Inferior parietal cortex (tissue), 1 donor: ENCODE measurements at regions not wholly inside any gene's neighbourhood (a gene's known extent, or its start where the extent isn't known, plus 50 kb on each side); places are given as distances from the start of the nearest gene placed in this dataset.
A peak's percentile ranks its signal among the peaks of the same experiment; 100 is the strongest.
"Not testable (repeated sequence)": the region's sequence is repeated elsewhere in the genome, so short reads cannot be mapped to it uniquely, and the experiment has no call there.

Source experiments
- DNase-seq: peaks from one replicate; pipeline ENCODE4 v3.0.0-alpha.2; 2016; ENCODE audit errors: extremely low spot score

DNA sequence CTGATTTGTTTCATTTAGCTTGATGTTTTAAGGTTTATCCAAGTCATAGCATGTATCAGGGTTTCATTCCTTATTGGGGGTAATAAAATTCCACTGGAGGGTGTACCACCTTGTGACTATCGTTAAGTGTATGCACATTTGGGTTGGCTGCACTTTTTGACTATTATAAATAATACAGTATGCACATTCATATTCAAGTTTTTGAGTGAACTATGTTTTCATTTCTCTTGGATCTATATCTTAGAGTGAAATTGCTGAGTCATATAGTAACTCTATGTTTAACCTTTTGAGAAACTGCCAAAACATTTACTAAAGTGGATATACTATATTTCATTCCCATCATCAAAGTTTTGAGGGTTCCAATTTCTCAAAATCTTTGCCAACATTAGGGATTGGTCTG, 952.7 kb downstream of the TDRD15 start:
- no peak for DNase-seq

DNA sequence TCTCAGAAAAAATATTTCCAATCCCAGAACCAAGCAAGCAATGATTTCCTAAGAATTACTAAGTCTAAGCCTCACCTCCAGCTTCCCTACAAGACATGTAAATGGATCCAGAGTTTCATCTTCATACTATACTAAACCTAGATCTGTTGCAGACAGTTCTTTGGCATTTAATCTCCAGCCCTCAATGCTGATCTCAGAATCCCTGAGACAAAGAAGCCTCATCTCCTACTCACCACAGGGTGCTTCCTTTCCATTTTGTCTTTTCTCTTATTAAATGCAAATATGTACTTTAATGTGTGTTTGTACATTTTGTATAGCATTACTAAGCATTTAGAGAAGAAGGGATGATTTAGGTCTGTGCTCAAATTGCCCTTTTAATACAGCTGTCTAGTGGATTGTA, 954.9 kb downstream of the TDRD15 start:
- DNase-seq, result no peak

DNA sequence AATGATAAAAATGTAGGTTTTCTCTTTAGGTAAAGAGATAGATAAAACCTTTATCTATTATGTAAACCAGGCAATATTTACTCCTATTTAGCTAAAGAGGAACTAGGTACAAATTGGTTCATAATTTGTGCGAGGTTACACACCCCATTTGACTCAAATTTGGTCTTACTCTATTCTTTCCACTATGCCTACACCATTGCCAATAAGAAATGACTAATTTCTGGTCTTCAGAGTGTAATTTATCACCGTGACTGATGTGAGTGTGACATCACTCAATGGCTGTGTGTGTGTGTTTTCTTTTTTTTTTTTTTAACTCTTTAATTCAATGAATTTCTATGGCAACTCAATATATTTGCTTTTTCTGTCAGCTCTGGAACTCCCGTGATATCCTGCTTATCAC, 955.8 kb downstream of the TDRD15 start:
- no peak for DNase-seq

DNA sequence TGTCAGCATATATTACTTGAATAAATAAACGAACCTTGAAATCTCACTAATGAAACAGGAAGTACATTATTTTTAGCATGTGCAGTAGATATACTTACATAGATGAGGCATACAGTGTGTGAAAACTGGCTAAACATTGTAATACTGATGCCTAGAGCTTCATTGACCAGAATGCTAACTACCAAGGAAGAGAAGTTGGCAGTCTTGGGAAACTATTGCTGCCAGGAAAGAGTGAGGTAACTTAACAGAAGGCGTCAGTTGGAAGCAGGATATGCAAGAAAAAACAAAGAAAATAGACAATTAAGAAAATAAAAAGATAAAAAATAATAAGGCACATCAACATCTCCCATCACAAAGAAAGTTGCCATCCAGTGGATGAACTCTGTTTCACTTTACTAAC, 963.0 kb downstream of the TDRD15 start:
- peak; percentile 29 for DNase-seq

DNA sequence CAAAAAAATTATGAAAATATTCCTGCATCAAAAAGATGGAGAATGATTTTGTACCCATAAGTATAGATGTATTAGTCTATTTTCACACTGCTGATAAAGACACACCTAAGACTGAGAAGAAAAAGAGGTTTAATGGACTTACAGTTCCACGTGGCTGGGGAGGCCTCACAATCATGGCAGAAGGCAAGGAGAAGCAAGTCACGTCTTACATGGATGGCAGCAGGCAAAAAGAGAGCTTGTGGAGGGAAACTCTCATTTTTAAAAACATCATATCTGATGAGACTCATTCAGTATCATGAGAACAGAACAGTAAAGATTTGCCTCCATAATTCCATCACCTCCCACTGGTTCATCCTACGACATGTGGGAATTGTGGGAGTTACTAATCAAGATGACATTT, 979.8 kb downstream of the TDRD15 start:
- not testable (repeated sequence) for DNase-seq

DNA sequence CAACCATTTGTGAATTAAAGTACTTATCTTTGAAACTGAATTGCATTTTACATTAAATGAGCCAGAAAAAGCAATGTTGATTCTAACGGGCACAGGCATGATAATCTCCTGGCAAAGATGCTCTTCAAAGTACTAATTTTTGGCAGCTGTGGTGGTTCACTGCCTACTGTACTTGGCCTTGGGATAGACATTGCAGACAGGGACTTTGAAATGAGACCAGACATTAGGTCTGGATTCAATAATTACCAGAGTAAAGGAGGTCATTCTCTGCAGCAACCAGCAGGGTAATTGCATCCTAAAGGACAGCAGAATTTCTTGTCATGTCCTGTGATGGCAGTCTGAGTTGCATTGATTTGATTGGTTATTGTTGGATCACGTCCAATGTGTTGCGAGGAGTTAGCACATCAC, 986.5 kb downstream of the TDRD15 start:
- no peak for DNase-seq

DNA sequence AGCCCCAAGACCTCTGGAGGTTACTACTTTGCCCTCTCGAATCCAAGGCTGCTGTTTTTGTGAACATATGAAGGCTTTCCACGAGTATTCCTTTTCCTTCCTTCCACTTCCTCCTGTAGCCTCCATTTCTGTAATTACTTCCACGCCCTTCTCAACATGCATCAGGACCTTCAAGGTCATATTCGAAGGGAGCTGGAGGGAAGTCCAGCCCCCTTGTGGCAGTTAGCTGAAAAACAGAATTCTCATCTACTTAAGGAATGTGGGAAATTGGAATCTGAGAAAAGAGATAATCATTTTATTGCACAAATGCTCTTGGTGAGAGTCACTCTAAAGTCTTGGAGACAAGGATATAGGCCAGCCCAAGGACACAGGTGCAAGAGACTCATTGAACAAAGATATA, 1000.2 kb downstream of the TDRD15 start:
- DNase-seq, result no peak

DNA sequence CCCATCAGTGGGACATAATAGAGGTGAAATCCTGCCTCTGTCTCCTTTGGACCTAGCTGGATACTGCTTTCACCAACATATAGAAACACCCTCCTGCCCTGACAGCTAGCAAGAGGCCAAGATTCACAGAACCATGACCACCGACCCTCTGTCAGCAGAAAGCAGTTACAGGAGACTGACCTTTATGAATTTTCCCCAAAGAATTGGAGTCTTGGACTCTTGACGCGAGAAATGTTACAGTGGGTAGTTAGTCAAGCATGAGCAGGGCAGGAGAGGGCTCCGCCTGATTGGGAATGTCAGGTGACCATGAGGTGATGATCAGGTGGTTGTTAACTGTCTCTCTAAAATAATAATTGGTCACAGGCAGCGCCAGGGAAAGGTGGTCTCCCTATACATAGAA, 1002.3 kb downstream of the TDRD15 start:
- no peak for DNase-seq

DNA sequence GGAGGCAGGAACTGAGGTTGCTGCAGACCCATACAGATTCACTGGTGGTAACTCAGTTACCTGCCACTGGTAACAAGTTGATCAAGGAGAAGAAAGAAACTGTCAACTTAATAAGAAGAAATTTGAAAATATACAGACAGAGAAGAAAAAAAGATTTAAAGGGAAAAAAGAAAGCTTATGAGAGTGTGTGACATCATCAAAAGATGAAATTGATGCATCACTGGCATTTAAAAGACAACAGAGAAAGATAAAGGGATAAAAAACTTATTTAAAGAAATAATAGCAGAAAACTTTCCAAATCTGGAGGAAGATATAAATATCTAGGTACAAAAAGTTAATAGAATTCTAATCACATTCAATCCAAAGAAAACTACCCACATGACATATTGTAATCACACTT, 1003.2 kb downstream of the TDRD15 start:
- no peak for DNase-seq

DNA sequence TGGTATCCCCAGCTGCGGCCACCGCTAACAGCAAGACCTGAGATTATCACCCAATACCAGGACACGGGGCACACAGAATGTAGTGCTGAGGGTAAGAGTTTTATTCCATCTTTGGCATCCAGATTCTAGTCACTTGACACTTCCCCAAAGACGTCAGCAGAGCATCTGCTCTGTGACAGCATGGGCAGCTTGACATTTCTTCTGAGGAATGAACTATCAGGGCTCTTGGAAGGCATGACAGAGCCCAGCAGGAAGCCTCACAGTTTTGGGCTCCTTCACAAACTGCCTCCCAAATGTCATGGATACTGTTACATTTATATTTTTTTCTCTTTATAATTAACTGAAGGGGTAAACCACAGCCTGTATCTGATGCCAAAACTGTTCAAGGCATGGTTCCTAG, 1010.7 kb downstream of the TDRD15 start:
- DNase-seq, result no peak

DNA sequence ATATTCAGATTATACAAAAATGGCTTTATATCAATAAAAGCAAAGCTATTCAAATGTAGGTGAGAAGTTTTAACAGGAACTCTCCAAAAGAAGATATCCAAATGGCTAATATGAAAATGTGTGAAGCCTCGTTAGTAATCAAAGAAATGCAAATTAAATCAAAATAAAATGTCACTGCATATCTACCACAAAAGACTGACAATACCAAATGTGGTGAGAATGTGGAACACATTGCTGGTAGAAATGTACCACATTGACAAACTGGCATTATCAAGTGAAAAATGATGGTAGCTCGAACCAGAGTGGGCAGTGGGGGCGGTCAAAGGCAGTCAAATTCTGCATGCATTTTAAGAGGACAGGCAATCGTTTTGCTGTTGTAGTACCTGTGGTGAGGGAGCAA, 1012.7 kb downstream of the TDRD15 start:
- DNase-seq, result no peak

DNA sequence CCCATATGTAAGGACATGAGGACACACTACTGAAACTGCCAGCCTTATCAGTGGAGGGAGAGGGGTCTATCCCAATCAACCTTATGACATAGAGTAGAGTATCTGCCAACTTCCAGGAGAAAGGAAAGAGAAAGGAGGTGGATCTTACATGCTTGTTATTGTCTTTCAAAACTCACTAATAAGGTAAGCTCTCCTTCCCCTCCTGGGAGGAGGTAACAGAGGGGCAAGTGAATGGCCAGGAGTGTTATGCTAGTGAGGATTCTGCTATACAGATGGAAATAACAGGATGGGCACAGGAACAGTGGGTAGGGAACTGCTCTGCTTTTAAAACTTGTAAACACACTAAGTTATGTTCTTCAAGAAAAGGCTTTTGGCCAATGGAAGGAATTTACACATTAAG, 1020.1 kb downstream of the TDRD15 start:
- no peak for DNase-seq

DNA sequence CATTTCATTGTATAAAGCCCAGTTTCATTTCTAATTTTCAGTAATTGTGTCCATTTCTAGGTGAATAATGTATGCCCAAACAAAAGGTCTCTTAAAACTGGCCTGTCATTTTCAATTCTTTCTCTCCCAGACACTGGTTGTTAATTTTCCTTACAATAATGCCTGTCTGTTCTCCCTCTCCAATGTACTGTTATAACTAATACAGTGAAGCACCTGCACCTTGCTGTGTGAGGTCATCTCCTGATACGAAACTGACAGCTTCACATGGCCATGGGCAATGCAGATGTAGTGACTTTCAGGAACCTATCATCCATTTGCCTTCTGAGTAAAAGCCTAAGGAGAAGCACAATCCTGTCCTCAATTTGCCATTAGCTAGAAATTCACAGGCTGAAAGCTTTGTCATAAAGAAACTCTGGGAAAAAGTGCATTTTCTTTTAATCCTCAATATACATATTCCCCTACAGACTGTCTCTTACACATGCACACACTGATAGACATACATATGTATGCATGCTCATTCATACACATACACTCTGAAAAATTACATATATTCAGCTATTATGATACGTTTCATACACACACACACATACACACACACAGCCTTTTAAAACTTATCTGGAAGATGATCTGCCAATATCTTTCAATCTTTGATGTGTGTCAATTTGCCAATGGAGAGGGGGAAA, 1030.3 kb downstream of the TDRD15 start:
- no peak for DNase-seq

DNA sequence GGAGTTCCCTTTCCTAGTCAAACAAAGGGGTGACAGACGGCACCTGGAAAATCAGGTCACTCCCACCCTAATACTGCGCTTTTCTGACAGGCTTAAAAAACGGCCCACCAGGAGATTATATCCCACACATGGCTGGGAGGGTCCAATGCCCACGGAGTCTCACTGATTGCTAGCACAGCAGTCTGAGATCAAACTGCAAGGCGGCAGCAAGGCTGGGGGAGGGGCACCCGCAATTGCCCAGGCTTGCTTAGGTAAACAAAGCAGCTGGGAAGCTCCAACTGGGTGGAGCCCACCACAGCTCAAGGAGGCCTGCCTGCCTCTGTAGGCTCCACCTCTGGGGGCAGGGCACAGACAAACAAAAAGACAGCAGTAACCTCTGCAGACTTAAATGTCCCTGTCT, 1032.9 kb downstream of the TDRD15 start:
- DNase-seq, result not testable (repeated sequence)

DNA sequence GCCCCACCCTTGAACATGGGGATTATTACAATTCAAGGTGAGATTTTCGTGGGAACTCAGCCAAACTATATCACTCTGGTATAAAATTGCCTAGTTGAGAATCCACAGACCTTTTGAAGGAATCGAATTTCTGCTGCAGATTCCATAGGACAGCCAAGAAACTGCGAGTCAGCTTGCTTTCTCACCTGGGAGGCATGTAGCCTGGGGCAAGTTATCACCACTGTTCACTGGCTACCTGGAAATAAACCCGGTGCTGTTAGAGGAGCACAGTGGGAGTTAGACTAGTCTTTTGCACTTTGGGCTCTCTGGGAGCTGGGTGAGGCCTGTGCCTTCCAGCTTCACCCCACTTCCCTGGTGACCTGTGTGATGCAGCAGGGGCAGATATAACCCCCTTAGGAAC, 1043.5 kb downstream of the TDRD15 start:
- DNase-seq, result no peak

DNA sequence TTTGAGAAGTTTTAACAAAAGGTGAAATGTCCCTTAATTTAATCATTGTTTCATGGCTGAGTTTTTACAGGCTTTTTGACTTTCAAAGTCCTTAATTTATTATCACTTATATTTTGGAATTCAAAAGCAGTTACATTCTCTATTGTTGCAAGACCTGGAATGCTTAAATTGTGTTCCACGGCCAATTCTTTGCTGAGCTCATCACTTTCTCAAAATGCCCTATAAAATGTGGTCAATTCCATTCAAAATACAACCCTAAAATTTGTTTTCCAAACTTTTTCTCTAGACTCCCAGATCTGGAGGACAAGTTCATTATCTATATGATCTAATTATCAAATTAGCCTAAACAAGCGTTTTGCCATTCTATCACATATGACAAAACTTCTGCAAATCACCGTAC, 1051.2 kb downstream of the TDRD15 start:
- no peak for DNase-seq

DNA sequence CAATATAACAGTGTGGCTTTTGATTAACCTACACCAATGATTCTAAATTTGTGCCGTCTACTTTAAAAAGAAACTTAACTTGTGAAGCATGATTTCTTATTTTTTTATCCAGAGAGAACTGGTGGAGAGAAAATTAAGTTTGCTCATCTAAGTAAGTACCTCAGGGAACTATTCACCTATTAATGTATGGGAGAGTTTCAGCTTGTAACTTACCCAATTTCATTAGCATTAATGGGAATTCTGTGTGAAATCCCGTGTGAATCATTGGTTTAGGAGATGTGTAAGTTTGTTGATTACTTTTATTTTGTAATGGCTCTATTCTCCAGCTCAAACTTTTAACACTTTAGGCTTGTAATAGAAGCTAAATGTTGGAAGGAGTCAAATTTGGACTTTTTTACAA, 1061.5 kb downstream of the TDRD15 start:
- DNase-seq, result no peak

DNA sequence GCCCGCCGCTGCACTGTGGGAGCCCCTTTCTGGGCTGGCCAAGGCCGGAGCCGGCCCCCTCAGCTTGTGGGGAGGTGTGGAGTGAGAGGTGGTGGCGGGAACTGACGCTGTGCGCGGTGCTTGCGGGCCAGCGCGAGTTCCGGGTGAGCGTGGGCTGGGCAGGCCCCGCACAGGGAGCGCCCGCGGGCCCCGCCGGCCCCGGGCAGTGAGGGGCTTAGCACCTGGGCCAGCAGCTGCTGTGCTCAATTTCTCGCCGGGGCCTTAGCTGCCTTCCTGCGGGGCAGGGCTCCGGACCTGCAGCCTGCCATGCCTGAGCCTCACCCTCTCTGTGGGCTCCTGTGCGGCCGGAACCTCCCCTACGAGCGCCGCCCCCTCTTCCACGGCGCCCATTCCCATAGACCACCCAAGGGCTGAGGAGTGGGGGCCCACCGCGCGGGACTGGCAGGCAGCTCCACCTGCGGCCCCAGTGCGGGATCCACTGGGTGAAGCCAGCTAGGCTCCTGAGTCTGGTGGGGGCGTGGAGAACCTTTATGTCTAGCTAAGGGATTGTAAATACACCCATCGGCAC, 1062.6 kb downstream of the TDRD15 start:
- not testable (repeated sequence) for DNase-seq

DNA sequence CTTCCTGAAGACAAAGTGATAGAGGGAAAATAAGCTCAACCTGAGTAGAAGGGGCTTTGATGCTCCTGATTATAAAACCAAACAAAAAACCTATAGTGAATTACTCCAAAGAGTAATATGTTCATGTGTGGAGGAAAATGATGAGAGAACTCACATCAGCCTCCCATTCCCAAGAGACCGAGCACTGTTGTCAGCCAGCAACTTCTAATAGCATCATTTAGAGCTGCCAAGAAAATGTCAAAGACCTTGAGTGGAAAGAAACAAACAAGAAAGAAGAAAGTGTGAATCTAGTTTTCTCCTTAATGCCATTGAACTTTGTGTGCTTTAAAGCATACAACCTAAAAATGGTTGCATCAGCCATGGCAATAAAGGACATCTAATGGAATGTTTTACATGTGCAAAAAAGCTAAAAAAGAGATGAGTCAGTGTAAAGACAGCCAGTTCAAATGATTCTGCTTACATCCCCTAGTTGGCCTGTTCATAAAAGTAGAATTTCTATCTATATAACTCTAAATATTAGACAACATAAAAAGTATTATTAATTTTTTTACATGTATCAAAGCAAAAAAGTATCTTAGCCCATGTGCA, 1066.2 kb downstream of the TDRD15 start:
- DNase-seq, result no peak

DNA sequence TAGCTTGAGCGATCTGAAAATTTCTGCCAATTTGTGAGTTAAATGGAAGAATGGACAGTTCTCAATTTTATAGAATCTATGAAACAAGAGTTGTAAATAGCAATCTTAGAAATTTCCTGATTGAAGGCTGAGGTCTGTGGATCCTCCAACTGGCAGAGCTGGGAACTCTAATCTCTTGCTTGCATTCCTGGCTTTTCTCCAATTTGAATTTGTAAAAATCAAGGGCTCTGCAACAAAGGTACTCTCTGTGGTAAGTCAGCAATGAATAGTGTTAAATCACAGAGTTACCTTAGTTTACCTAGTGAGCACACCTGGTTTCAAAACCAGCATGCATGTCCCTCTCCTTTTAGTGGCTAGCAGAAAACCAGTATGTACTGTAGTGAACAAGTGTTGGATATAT, 1070.5 kb downstream of the TDRD15 start:
- no peak for DNase-seq

DNA sequence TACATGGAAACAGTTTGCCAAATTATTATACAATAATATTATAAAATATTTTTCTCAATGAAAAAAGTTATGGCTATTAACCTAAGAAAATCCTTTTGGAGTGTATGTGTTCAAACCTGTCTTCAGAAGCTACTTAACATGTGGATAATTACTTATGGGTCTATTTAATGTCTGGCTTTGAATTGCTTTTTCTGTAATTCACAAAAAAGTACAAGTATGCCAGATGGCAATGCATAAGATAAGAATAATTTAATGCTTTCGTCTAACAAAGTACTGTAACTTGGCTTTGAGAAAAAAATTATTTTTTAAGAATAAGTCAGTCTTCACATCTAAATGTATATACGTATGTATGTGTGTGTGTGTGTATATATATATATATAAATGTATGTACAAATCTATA, 1073.0 kb downstream of the TDRD15 start:
- DNase-seq, result no peak

DNA sequence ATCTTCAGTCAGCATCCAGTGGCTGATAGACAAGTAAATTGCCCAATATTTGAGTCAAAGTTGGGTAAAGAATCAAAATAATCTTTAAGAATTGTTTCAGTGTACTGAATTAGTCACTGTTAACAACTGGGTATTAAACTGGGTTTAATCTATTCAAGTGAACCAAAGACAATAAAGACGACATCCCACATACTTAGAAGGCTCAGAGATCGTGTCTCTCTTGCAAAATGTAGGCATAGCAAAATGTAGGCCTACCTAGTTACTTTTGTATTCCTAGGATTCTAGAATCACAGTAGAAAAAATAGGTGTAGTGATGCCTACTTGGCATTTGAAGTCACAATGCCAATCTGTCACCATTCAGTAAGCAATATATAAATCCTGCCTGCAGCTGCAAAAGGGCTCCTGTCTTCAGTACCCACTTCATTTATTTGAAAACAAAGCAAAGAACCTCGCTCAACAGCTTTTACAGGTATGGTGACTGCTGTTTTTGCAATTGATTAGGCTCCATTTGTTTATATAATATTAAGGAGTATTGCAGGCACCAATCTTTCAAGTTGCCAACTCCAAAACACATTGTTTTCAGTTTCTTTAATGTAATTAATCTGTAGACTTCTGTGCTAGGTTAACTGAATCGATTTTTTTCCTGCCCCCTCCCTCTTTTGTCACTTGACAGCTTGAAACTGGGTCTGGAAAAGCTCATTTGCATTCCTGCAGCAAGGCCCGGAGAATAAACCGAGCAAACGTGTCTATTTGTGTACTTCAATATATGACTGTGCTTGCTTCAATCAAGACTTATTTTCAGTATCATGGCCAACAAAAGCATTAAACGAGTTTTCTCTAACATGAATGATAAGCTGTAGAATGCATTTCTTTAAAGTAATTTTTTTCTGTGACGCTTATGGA, 1074.9 kb downstream of the TDRD15 start:
- DNase-seq, result no peak

DNA sequence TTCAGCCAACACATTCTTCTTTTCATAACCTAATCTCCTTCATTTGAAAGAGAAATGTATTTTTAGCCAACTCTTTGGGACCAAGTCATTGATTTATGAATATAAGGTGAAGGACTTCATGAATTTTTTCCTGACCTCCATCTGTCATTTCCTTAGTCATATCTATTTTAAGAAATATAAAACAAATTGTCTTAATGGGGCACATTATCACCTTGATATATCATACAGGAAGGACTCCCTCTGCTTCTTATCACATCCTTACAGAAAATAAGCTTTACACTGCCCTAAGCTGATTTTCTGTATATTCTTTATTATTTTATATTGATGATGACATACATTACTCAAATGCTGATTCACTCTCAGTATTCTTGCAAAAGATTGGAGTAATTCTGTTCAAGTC, 1076.2 kb downstream of the TDRD15 start:
- DNase-seq, result no peak
